Left ventricle myocardium inferior (tissue), 1 donor: ENCODE measurements at regions not wholly inside any gene's neighbourhood (a gene's known extent, or its start where the extent isn't known, plus 50 kb on each side); places are given as distances from the start of the nearest gene placed in this dataset.

Source experiments
- DNase-seq: peaks from one replicate; pipeline ENCODE4 v3.0.0-alpha.2; 2020
- H3K27ac ChIP-seq: fragments of 200-600 bp; replicated peaks from 2 replicates; pipeline ENCODE4 v1.8.0; 2021
- H3K27me3 ChIP-seq: fragments of 200-600 bp; 2 replicates; pipeline ENCODE4 v1.8.0; 2021; ENCODE audit warnings: low read depth
- H3K36me3 ChIP-seq: fragments of 200-600 bp; 2 replicates; pipeline ENCODE4 v1.8.0; 2021
- H3K4me1 ChIP-seq: fragments of 200-600 bp; 2 replicates; pipeline ENCODE4 v1.8.0; 2021
- H3K4me3 ChIP-seq: fragments of 200-600 bp; 2 replicates; pipeline ENCODE4 v1.8.0; 2021; ENCODE audit warnings: mild to moderate bottlenecking, moderate library complexity
- H3K9me3 ChIP-seq: fragments of 200-600 bp; replicated peaks from 2 replicates; pipeline ENCODE4 v1.8.0; 2021
- CTCF ChIP-seq: fragments of 200-600 bp; IDR thresholded peaks from 2 replicates; pipeline ENCODE4 v1.8.0; 2021; ENCODE audit warnings: antibody characterized with exemption, mild to moderate bottlenecking, borderline replicate concordance
- intact Hi-C: fragments of 100-400 bp; cut with micrococcal nuclease; formaldehyde crosslinking; loops from one replicate; pipeline ENCODE4 v1.11.0; 2022
- donor health status: DM: no; HTN: yes; CAD: no; lungs with severe emphysema.

DNA sequence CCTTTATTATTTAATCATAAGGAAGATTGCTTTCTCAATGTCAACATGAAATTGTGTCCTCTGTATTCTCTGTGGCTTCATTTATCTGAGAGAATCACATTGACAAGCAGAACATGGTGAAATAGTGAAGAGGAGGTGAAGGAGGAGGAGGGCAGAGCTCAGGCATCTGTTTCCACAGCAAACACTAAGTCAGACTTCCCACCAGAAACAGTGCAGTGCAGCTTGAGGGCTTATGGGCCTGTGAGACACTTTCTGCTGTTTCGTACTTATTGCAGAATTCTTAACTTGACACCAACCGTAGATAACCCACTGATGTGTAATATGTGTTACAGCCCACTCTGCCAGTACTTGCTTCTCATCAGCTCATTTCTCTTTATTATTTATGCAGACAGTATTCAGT, 386.3 kb downstream of the DIRAS2 start:
- Histone ChIP-seq H3K9me3 (peaks cover 20% of the 10 kb centered on the region), H3K4me1 (no peaks in the 10 kb centered on the region), H3K4me3 (no peak overlapping the region), H3K27me3 (peaks cover 12% of the 10 kb centered on the region), H3K27ac (no peak overlapping the region), H3K36me3 (no peaks in the 10 kb centered on the region)
- intact Hi-C loops = no loop called here
- TF ChIP-seq CTCF = no peak
- no peak for DNase-seq

- no peak for TF ChIP-seq CTCF
- Histone ChIP-seq H3K36me3 (no peaks in the 10 kb centered on the region), H3K4me1 (no peaks in the 10 kb centered on the region), H3K9me3 (peaks cover 26% of the 10 kb centered on the region), H3K27me3 (peaks cover 12% of the 10 kb centered on the region), H3K4me3 (no peak overlapping the region), H3K27ac (no peak overlapping the region)
- intact Hi-C loops = no loop called here
- no peak for DNase-seq
Measured at GRCh38 chr9:90259311-90260246, 383.0 kb downstream of the DIRAS2 start.

DNA sequence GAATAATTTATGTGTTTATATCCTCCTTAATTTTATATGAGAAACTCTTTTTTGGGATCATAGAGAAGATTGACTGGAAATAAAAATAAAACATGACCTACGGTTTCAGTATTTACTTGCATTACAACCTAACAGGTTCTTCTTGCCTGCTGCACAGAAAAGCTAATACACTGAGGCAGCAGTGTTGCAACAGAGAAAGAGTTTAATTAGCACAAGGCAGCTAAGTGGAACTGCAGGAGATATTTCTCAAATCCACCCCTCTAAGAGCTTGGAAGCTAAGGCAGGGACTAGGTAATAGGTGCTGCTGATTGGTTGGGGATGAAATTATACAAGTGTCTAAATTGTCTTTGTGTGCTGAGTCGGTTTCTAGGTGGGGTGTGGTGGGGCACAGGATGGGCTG, 380.9 kb downstream of the DIRAS2 start:
- DNase-seq = no peak
- intact Hi-C loops = no loop called here
- Histone ChIP-seq H3K9me3 (peaks cover 26% of the 10 kb centered on the region), H3K27me3 (peaks cover 12% of the 10 kb centered on the region), H3K4me1 (no peaks in the 10 kb centered on the region), H3K27ac (no peak overlapping the region), H3K4me3 (no peak overlapping the region), H3K36me3 (no peaks in the 10 kb centered on the region)
- no peak for TF ChIP-seq CTCF

GRCh38 chr9:90268613-90269012, 374.0 kb downstream of the DIRAS2 start:
- Histone ChIP-seq H3K27ac (no peak overlapping the region), H3K27me3 (peaks cover 47% of the 10 kb centered on the region), H3K9me3 (no peaks in the 10 kb centered on the region), H3K4me3 (no peak overlapping the region), H3K4me1 (no peaks in the 10 kb centered on the region), H3K36me3 (no peaks in the 10 kb centered on the region)
- TF ChIP-seq CTCF = no peak
- no peak for DNase-seq
- intact Hi-C loops = no loop called here

GRCh38 chr9:90271707-90272106, 370.9 kb downstream of the DIRAS2 start:
- H3K4me1 ChIP-seq = no peaks in the 10 kb centered on the region
- no peak for DNase-seq
- intact Hi-C loops = no loop called here

More at GRCh38 chr9:90271707-90272106, 370.9 kb downstream of the DIRAS2 start:
- H3K36me3 ChIP-seq = no peaks in the 10 kb centered on the region
- no peak overlapping the region for H3K4me3 ChIP-seq
- no peak for TF ChIP-seq CTCF
- peaks cover 55% of the 10 kb centered on the region for H3K27me3 ChIP-seq
- no peaks in the 10 kb centered on the region for H3K9me3 ChIP-seq
- no peak overlapping the region for H3K27ac ChIP-seq
